ENCODE measurements at regions not wholly inside any gene's neighbourhood (a gene's known extent, or its start where the extent isn't known, plus 50 kb on each side); places are given as distances from the start of the nearest gene placed in this dataset.
A peak's percentile ranks its signal among the peaks of the same experiment; 100 is the strongest.

- DNase-seq (ENCODE audit: low read depth, low spot score), result no peak
- ChIA-PET CTCF (interaction anchor here (0.7 to 1.7 kb wide), 2 partner anchors 34 to 263 kb away, joined by 3 to 4 read pairs; no protein-coding TSS in a partner anchor), POLR2A (no interaction called here)
- no peak for TF ChIP-seq CTCF (IDR thresholded peaks at IDR 0.05; ENCODE audit: insufficient read depth, low read length, missing control alignments)
- no peak overlapping the region for H3K4me3 ChIP-seq (ENCODE audit: low read depth, low read length)
Observed at GRCh38 chr17:12403881-12404398, 261.8 kb upstream of the MYOCD start.

- POLR2A ChIA-PET, result no interaction called here
- H3K4me3 ChIP-seq (ENCODE audit: low read depth, low read length), result no peak overlapping the region
- no peak for TF ChIP-seq CTCF (IDR thresholded peaks at IDR 0.05; ENCODE audit: insufficient read depth, low read length, missing control alignments)
- DNase-seq (ENCODE audit: low read depth, low spot score), result no peak
- CTCF ChIA-PET, result interaction anchor here (1.5 kb wide), 1 partner anchor 260 kb away, joined by 4 read pairs; no protein-coding TSS in a partner anchor
Observed at GRCh38 chr17:12406623-12407215, 259.0 kb upstream of the MYOCD start.

- H3K4me3 ChIP-seq (ENCODE audit: low read depth, low read length), result no peak overlapping the region
- POLR2A ChIA-PET, result no interaction called here
- CTCF ChIA-PET, result interaction anchor here (1.0 to 1.6 kb wide), 3 partner anchors 9 to 12 kb away, joined by 3 read pairs; no protein-coding TSS in a partner anchor
- no peak for DNase-seq (ENCODE audit: low read depth, low spot score)
- no peak for TF ChIP-seq CTCF (IDR thresholded peaks at IDR 0.05; ENCODE audit: insufficient read depth, low read length, missing control alignments)
Observed at GRCh38 chr17:12407495-12408252, 258.0 kb upstream of the MYOCD start.

- DNase-seq (ENCODE audit: low read depth, low spot score), result no peak
- H3K4me3 ChIP-seq (ENCODE audit: low read depth, low read length), result no peak overlapping the region
- no peak for TF ChIP-seq CTCF (IDR thresholded peaks at IDR 0.05; ENCODE audit: insufficient read depth, low read length, missing control alignments)
- POLR2A ChIA-PET, result no interaction called here
- CTCF ChIA-PET, result interaction anchor here (1.2 kb wide), 1 partner anchor 12 kb away, joined by 3 read pairs; no protein-coding TSS in a partner anchor
Observed at GRCh38 chr17:12409082-12409481, 256.6 kb upstream of the MYOCD start.

- POLR2A ChIA-PET, result no interaction called here
- no peak overlapping the region for H3K4me3 ChIP-seq (ENCODE audit: low read depth, low read length)
- CTCF ChIA-PET, result interaction anchor here (1.0 kb wide), 1 partner anchor 135 kb away, joined by 3 read pairs; no protein-coding TSS in a partner anchor
- no peak for TF ChIP-seq CTCF (IDR thresholded peaks at IDR 0.05; ENCODE audit: insufficient read depth, low read length, missing control alignments)
- no peak for DNase-seq (ENCODE audit: low read depth, low spot score)
Observed at GRCh38 chr17:12410717-12411116, 255.0 kb upstream of the MYOCD start.

GRCh38 chr17:12415031-12415430 is 250.7 kb upstream of the MYOCD start:
- CTCF ChIA-PET, result no interaction called here
- peak; percentile 44 for DNase-seq (ENCODE audit: low read depth, low spot score)
- POLR2A ChIA-PET, result no interaction called here
- TF ChIP-seq CTCF (IDR thresholded peaks at IDR 0.05; ENCODE audit: insufficient read depth, low read length, missing control alignments), result no peak
- H3K4me3 ChIP-seq (ENCODE audit: low read depth, low read length), result no peak overlapping the region

Data from AG04449 (cell line).